ENCODE measurements at regions not wholly inside any gene's neighbourhood (a gene's known extent, or its start where the extent isn't known, plus 50 kb on each side); places are given as distances from the start of the nearest gene placed in this dataset.

DNA sequence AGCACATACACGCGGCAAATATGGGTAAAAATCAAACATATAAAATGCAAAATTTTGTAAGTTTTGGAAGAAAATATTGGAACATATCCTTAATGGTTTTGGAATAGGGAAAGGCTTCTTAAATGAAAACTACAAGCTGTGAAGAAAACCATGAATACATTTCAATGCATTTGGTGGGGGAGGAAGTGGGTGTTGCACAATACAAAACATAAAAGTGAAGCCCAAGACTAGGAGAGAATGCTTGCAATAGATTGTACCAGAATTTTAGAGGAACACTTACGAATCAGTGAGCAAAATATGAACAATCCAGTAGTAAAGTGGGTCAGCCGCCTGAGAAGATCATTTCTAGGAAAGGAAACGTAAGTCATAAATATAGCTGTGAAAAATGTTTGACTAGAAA, 322.6 kb upstream of the MKI67 start:
- no peaks in the 10 kb centered on the region for H3K9me3 ChIP-seq
- H3K4me1 ChIP-seq (ENCODE audit: control insufficient read depth in 1 of 2, insufficient read depth in 1 of 2, low read depth in 1 of 2, low read length in 1 of 2), result no peaks in the 10 kb centered on the region
- TF ChIP-seq, protein P1, sequence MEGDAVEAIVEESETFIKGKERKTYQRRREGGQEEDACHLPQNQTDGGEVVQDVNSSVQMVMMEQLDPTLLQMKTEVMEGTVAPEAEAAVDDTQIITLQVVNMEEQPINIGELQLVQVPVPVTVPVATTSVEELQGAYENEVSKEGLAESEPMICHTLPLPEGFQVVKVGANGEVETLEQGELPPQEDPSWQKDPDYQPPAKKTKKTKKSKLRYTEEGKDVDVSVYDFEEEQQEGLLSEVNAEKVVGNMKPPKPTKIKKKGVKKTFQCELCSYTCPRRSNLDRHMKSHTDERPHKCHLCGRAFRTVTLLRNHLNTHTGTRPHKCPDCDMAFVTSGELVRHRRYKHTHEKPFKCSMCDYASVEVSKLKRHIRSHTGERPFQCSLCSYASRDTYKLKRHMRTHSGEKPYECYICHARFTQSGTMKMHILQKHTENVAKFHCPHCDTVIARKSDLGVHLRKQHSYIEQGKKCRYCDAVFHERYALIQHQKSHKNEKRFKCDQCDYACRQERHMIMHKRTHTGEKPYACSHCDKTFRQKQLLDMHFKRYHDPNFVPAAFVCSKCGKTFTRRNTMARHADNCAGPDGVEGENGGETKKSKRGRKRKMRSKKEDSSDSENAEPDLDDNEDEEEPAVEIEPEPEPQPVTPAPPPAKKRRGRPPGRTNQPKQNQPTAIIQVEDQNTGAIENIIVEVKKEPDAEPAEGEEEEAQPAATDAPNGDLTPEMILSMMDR (IDR thresholded peaks at IDR 0.05), result no peak
- H3K27me3 ChIP-seq, result no peaks in the 10 kb centered on the region
- H3K4me3 ChIP-seq (ENCODE audit: low read depth in 1 of 2, low read length in 1 of 2), result no peak overlapping the region
- no peak overlapping the region for H3K27ac ChIP-seq
- no peaks in the 10 kb centered on the region for H3K36me3 ChIP-seq

DNA sequence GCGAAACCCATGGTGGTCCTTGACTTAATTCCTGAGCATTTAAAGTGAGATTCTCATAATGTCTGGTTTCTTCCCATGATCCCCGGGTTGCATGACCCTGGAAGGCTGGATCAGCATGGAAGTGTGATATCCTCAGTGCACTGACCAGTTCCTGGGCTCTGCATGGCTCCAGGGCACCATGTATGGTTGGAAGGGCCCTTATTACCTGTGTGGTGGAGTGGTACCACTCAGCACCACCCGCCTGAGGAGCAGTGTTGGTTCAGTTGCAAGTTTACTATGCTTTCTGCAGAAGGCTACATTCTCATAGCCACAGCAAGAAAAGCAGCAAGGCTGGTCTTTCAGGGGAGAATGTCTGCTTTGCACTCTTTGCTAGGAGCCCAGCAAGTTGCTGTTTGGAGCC, 325.7 kb upstream of the MKI67 start:
- Histone ChIP-seq H3K4me3 (ENCODE audit: low read depth in 1 of 2, low read length in 1 of 2) (no peak overlapping the region), H3K27me3 (no peaks in the 10 kb centered on the region), H3K27ac (no peak overlapping the region), H3K9me3 (no peaks in the 10 kb centered on the region), H3K36me3 (no peaks in the 10 kb centered on the region), H3K4me1 (ENCODE audit: control insufficient read depth in 1 of 2, insufficient read depth in 1 of 2, low read depth in 1 of 2, low read length in 1 of 2) (no peaks in the 10 kb centered on the region)
- TF ChIP-seq, protein P1 (IDR thresholded peaks at IDR 0.05), result no peak

DNA sequence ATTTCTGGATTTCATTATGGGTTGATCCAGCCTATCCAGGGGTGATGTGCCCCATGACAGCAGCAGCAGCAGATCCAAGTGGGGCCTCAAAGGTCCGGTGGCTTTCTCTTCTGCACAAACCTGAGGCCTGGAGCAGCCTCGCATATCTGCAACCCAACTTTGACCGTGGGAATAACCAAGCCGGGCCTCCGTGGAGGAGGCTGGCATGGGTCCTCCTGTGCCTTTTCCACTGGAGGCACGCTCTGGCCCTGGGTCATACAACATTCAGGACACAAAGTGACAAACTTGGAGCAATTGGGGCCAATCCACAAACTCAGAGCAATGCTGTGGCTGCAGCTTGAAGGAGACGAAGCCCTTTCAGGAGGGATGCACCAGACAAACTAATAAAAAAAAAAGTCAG, 330.0 kb upstream of the MKI67 start:
- no peaks in the 10 kb centered on the region for H3K27me3 ChIP-seq
- TF ChIP-seq, protein P1 (IDR thresholded peaks at IDR 0.05), result no peak
- H3K27ac ChIP-seq, result no peak overlapping the region
- H3K36me3 ChIP-seq, result no peaks in the 10 kb centered on the region
- H3K4me3 ChIP-seq (ENCODE audit: low read depth in 1 of 2, low read length in 1 of 2), result no peak overlapping the region
- no peaks in the 10 kb centered on the region for H3K9me3 ChIP-seq
- no peaks in the 10 kb centered on the region for H3K4me1 ChIP-seq (ENCODE audit: control insufficient read depth in 1 of 2, insufficient read depth in 1 of 2, low read depth in 1 of 2, low read length in 1 of 2)

DNA sequence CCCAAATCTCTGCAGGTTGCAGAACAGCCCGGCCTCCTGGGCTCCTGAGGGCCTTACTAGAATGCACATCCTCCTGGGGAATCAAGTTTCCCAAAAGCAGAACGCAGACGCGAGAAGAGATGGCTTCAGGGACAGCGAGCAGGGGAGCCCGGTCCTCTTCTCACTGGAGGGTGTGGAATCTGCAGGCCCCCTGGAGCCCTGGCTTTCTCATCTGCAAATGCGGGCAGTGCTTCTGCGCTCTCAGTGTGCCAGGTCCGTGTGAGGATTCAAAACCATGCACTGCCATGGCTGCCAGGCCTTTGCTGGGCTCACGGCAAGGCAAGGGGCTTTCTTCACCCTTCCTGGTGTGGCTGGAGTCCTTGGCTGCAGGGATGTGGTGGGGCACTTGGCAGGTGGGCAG, 330.9 kb upstream of the MKI67 start:
- Histone ChIP-seq H3K27ac (no peak overlapping the region), H3K9me3 (no peaks in the 10 kb centered on the region), H3K4me3 (ENCODE audit: low read depth in 1 of 2, low read length in 1 of 2) (no peak overlapping the region), H3K4me1 (ENCODE audit: control insufficient read depth in 1 of 2, insufficient read depth in 1 of 2, low read depth in 1 of 2, low read length in 1 of 2) (no peaks in the 10 kb centered on the region), H3K36me3 (no peaks in the 10 kb centered on the region), H3K27me3 (no peaks in the 10 kb centered on the region)
- TF ChIP-seq, protein P1 (IDR thresholded peaks at IDR 0.05), result no peak

DNA sequence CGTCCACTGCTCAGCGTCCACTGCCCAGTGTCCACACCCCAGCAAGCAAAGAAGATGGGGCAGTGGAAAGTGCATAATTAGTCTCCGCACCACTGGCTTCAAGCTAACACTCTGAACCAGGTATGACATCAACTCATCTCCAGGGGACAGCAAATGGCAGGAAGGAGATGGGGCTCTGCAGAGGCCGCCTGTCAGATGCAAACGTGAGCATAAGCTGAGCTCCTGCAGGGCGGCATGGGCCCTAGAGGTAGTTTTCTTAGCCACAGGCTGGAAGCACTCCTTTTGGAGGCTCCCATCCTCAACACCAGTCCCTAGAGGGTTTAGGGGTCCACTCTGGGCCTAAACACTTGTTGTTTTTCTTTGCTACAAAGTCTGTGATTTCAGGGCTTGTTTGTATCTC, 335.8 kb upstream of the MKI67 start:
- Histone ChIP-seq H3K4me3 (ENCODE audit: low read depth in 1 of 2, low read length in 1 of 2) (no peak overlapping the region), H3K27me3 (no peaks in the 10 kb centered on the region), H3K4me1 (ENCODE audit: control insufficient read depth in 1 of 2, insufficient read depth in 1 of 2, low read depth in 1 of 2, low read length in 1 of 2) (no peaks in the 10 kb centered on the region), H3K9me3 (peaks cover 3% of the 10 kb centered on the region), H3K36me3 (no peaks in the 10 kb centered on the region), H3K27ac (no peak overlapping the region)
- TF ChIP-seq, protein P1 (IDR thresholded peaks at IDR 0.05), result no peak

DNA sequence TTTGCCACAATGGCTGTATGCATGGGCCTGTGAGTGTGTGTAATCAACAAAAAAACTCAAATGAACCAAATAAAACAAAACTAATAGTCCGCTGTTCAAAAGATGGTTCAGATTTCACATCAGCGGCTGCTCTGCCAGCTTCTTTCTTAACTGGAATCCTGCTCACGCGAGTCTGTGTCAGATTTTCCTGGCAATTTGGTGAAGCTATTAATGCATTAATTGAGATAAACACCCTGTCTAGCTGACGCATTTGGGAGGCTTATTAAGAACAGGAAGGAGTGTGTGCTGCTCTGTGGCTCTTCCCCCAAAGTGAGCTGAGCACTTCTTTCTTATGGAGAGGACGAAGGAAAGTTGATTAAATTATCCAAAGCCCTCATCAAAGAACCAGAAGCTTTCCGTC, 336.6 kb upstream of the MKI67 start:
- H3K27ac ChIP-seq, result no peak overlapping the region
- TF ChIP-seq, protein P1 (IDR thresholded peaks at IDR 0.05), result no peak
- H3K27me3 ChIP-seq, result no peaks in the 10 kb centered on the region
- peaks cover 3% of the 10 kb centered on the region for H3K9me3 ChIP-seq
- H3K4me1 ChIP-seq (ENCODE audit: control insufficient read depth in 1 of 2, insufficient read depth in 1 of 2, low read depth in 1 of 2, low read length in 1 of 2), result no peaks in the 10 kb centered on the region
- no peak overlapping the region for H3K4me3 ChIP-seq (ENCODE audit: low read depth in 1 of 2, low read length in 1 of 2)
- H3K36me3 ChIP-seq, result no peaks in the 10 kb centered on the region
